GM18907 (cell line): ENCODE measurements at regions not wholly inside any gene's neighbourhood (a gene's known extent, or its start where the extent isn't known, plus 50 kb on each side); places are given as distances from the start of the nearest gene placed in this dataset.

Experiments
- ATAC-seq: cut with Tn5 transposase; IDR thresholded peaks from one replicate; pipeline ENCODE4 v1.9.1; 2021; ENCODE audit warnings: mild to moderate bottlenecking, moderate library complexity; ENCODE audit not compliant: unreplicated experiment

- no peak for ATAC-seq
Measured at GRCh38 chr7:69464035-69464434, 134.2 kb upstream of the AUTS2 start.

- ATAC-seq = no peak
Measured at GRCh38 chr7:69465262-69465661, 133.0 kb upstream of the AUTS2 start.

- ATAC-seq = no peak
Measured at GRCh38 chr7:69467826-69468225, 130.4 kb upstream of the AUTS2 start.

GRCh38 chr7:69476416-69476815 is 121.9 kb upstream of the AUTS2 start:
- no peak for ATAC-seq

- no peak for ATAC-seq
Measured at GRCh38 chr7:69482676-69483075, 115.6 kb upstream of the AUTS2 start.

GRCh38 chr7:69489533-69489932 is 108.7 kb upstream of the AUTS2 start:
- no peak for ATAC-seq

GRCh38 chr7:69498671-69499070 is 99.6 kb upstream of the AUTS2 start:
- no peak for ATAC-seq

- ATAC-seq = no peak
Measured at GRCh38 chr7:69502358-69502757, 95.9 kb upstream of the AUTS2 start.

- no peak for ATAC-seq
Measured at GRCh38 chr7:69504733-69505420, 93.4 kb upstream of the AUTS2 start.

- no peak for ATAC-seq
Measured at GRCh38 chr7:69508736-69509135, 89.5 kb upstream of the AUTS2 start.

GRCh38 chr7:69510114-69510513 is 88.2 kb upstream of the AUTS2 start:
- no peak for ATAC-seq

- no peak for ATAC-seq
Measured at GRCh38 chr7:69515495-69516212, 82.6 kb upstream of the AUTS2 start.

GRCh38 chr7:69516238-69516820 is 81.9 kb upstream of the AUTS2 start:
- no peak for ATAC-seq

GRCh38 chr7:69517985-69518704 is 80.1 kb upstream of the AUTS2 start:
- no peak for ATAC-seq

- no peak for ATAC-seq
Measured at GRCh38 chr7:69518705-69519077, 79.6 kb upstream of the AUTS2 start.

- no peak for ATAC-seq
Measured at GRCh38 chr7:69526570-69526969, 71.7 kb upstream of the AUTS2 start.

- ATAC-seq = no peak
Measured at GRCh38 chr7:69527706-69528105, 70.6 kb upstream of the AUTS2 start.

GRCh38 chr7:69531050-69531449 is 67.2 kb upstream of the AUTS2 start:
- ATAC-seq = no peak

GRCh38 chr7:69534461-69535041 is 63.7 kb upstream of the AUTS2 start:
- ATAC-seq = no peak

GRCh38 chr7:69537691-69538090 is 60.6 kb upstream of the AUTS2 start:
- no peak for ATAC-seq

- no peak for ATAC-seq
Measured at GRCh38 chr7:69539531-69539930, 58.7 kb upstream of the AUTS2 start.
